HEK293 (cell line): ENCODE measurements at regions not wholly inside any gene's neighbourhood (a gene's known extent, or its start where the extent isn't known, plus 50 kb on each side); places are given as distances from the start of the nearest gene placed in this dataset.

Experiments
- CTCF ChIA-PET: fragments of 350-600 bp; formaldehyde crosslinking; extraction: SDS; loops from one replicate; lab custom pipeline; 2021; ENCODE audit warnings: antibody characterized with exemption; lab: Yijun Ruan, JAX
- POLR2A ChIA-PET: fragments of 300-600 bp; formaldehyde crosslinking; extraction: SDS; loops from one replicate; lab custom pipeline; 2020; ENCODE audit warnings: antibody characterized with exemption, inconsistent platforms; lab: Yijun Ruan, JAX
- H3K27ac ChIP-seq: fragments of 200-500 bp; sonication (Bioruptor generic); 2 replicates; pipeline ENCODE4 v1.5.1; 2014; ENCODE audit warnings: low read depth, low read length, control low read depth, inconsistent platforms; ENCODE audit errors: extremely low read depth
- H3K36me3 ChIP-seq, 2 experiments: fragments of 200-500 bp in 1 of 2; sonication (Bioruptor generic) in 1 of 2; 1 replicate in 1 of 2; 2 replicates in 1 of 2; pipeline ENCODE4 v1.5.1; 2014 to 2017; ENCODE audit warnings: inconsistent platforms in 2 of 2, low read length in 2 of 2; ENCODE audit not compliant: control insufficient read depth in 2 of 2, insufficient read depth in 1 of 2
- H3K4me1 ChIP-seq: fragments of 200-500 bp; sonication (Bioruptor generic); 2 replicates; pipeline ENCODE4 v1.5.1; 2014; ENCODE audit warnings: mild to moderate bottlenecking, low read length, inconsistent platforms; ENCODE audit not compliant: control insufficient read depth, insufficient read depth
- H3K4me3 ChIP-seq: 2 replicates; pipeline ENCODE4 v1.5.1; 2011; ENCODE audit warnings: low read depth, mild to moderate bottlenecking, control low read depth, low read length, moderate library complexity
- H3K9me3 ChIP-seq: fragments of 200-500 bp; sonication (Bioruptor generic); 2 replicates; pipeline ENCODE4 v1.5.1; 2014; ENCODE audit warnings: low read depth, low read length, inconsistent platforms; ENCODE audit not compliant: control insufficient read depth, insufficient read depth
- GFI1B ChIP-seq: fragments of 450-650 bp; formaldehyde crosslinking; IDR thresholded peaks from 2 replicates; pipeline ENCODE4 v1.5.1; 2016; ENCODE audit warnings: missing biosample characterization, missing genetic modification characterization
- KLF9 ChIP-seq: fragments of 450-650 bp; formaldehyde crosslinking; IDR thresholded peaks from 2 replicates; pipeline ENCODE4 v1.5.1; 2016; ENCODE audit warnings: missing biosample characterization, missing genetic modification characterization, low read depth
- MZF1 ChIP-seq: fragments of 450-650 bp; formaldehyde crosslinking; IDR thresholded peaks from 2 replicates; pipeline ENCODE4 v1.5.1; 2017; ENCODE audit warnings: missing biosample characterization, missing genetic modification characterization, borderline replicate concordance
- ZBTB10 ChIP-seq: fragments of 450-650 bp; formaldehyde crosslinking; IDR thresholded peaks from 2 replicates; pipeline ENCODE4 v1.5.1; 2016; ENCODE audit warnings: missing biosample characterization, missing genetic modification characterization
- ZBTB17 ChIP-seq: fragments of 450-650 bp; formaldehyde crosslinking; IDR thresholded peaks from 2 replicates; pipeline ENCODE4 v1.5.1; 2016; ENCODE audit warnings: missing biosample characterization, missing genetic modification characterization
- ZNF10 ChIP-seq: fragments of 450-650 bp; formaldehyde crosslinking; IDR thresholded peaks from 2 replicates; pipeline ENCODE4 v1.5.1; 2017; ENCODE audit warnings: missing biosample characterization, missing genetic modification characterization
- ZNF132 ChIP-seq: fragments of 450-650 bp; formaldehyde crosslinking; IDR thresholded peaks from 2 replicates; pipeline ENCODE4 v1.5.1; 2017; ENCODE audit warnings: missing biosample characterization, missing genetic modification characterization, borderline replicate concordance
- ZNF155 ChIP-seq: fragments of 450-650 bp; formaldehyde crosslinking; IDR thresholded peaks from 2 replicates; pipeline ENCODE4 v1.5.1; 2016; ENCODE audit warnings: missing biosample characterization, missing genetic modification characterization
- ZNF26 ChIP-seq: fragments of 450-650 bp; formaldehyde crosslinking; IDR thresholded peaks from 2 replicates; pipeline ENCODE4 v1.5.1; 2016; ENCODE audit warnings: missing biosample characterization, missing genetic modification characterization
- ZNF311 ChIP-seq: fragments of 450-650 bp; formaldehyde crosslinking; IDR thresholded peaks from 2 replicates; pipeline ENCODE4 v1.5.1; 2017; ENCODE audit warnings: missing biosample characterization, missing genetic modification characterization, borderline replicate concordance
- ZNF404 ChIP-seq: fragments of 450-650 bp; formaldehyde crosslinking; IDR thresholded peaks from 2 replicates; pipeline ENCODE4 v1.5.1; 2017; ENCODE audit warnings: missing biosample characterization, missing genetic modification characterization
- ZNF416 ChIP-seq: fragments of 450-650 bp; formaldehyde crosslinking; IDR thresholded peaks from 2 replicates; pipeline ENCODE4 v1.5.1; 2016; ENCODE audit warnings: missing biosample characterization, missing genetic modification characterization
- ZNF510 ChIP-seq: fragments of 450-650 bp; formaldehyde crosslinking; IDR thresholded peaks from 2 replicates; pipeline ENCODE4 v1.5.1; 2018; ENCODE audit warnings: mild to moderate bottlenecking, missing genetic modification characterization, missing biosample characterization; ENCODE audit not compliant: insufficient replicate concordance
- ZNF558 ChIP-seq: fragments of 450-650 bp; formaldehyde crosslinking; IDR thresholded peaks from 2 replicates; pipeline ENCODE4 v1.5.1; 2016; ENCODE audit warnings: missing biosample characterization, missing genetic modification characterization
- ZNF571 ChIP-seq: fragments of 450-650 bp; formaldehyde crosslinking; IDR thresholded peaks from 2 replicates; pipeline ENCODE4 v1.5.0; 2017; ENCODE audit warnings: missing biosample characterization, missing genetic modification characterization
- ZNF600 ChIP-seq: fragments of 450-650 bp; formaldehyde crosslinking; IDR thresholded peaks from 2 replicates; pipeline ENCODE4 v1.5.1; 2016; ENCODE audit warnings: missing biosample characterization, missing genetic modification characterization
- ZNF621 ChIP-seq: fragments of 450-650 bp; formaldehyde crosslinking; IDR thresholded peaks from 2 replicates; pipeline ENCODE4 v1.5.1; 2017; ENCODE audit warnings: missing biosample characterization, missing genetic modification characterization
- ZNF792 ChIP-seq: fragments of 450-650 bp; formaldehyde crosslinking; IDR thresholded peaks from 2 replicates; pipeline ENCODE4 v1.5.1; 2016; ENCODE audit warnings: missing biosample characterization, missing genetic modification characterization
- ZSCAN23 ChIP-seq: fragments of 450-650 bp; formaldehyde crosslinking; IDR thresholded peaks from 2 replicates; pipeline ENCODE4 v1.5.1; 2016; ENCODE audit warnings: missing biosample characterization, missing genetic modification characterization
- TF ChIP-seq, protein P1 (sequence below): fragments of 450-650 bp; formaldehyde crosslinking; IDR thresholded peaks from 2 replicates; pipeline ENCODE4 v1.5.1; 2016; ENCODE audit warnings: missing biosample characterization, missing genetic modification characterization, borderline replicate concordance
- TF ChIP-seq, protein P2 (sequence below): fragments of 450-650 bp; formaldehyde crosslinking; IDR thresholded peaks from 2 replicates; pipeline ENCODE4 v1.5.1; 2016; ENCODE audit warnings: missing biosample characterization, missing genetic modification characterization
- TF ChIP-seq, protein P3 (sequence below): fragments of 450-650 bp; formaldehyde crosslinking; IDR thresholded peaks from 2 replicates; pipeline ENCODE4 v1.5.1; 2016; ENCODE audit warnings: missing biosample characterization, missing genetic modification characterization, low read depth

GRCh38 chr10:131816941-131817700 is 83.7 kb upstream of the PPP2R2D start:
- ChIA-PET CTCF (no interaction called here), POLR2A (no interaction called here)
- no peak overlapping the region for H3K27ac ChIP-seq
- H3K36me3 ChIP-seq: no peaks in the 10 kb centered on the region
- TF ChIP-seq ZNF416 (tag by site-specific recombination) (no peak), KLF9 (tag by site-specific recombination) (no peak), ZNF132 (no peak), ZNF26 (tag by site-specific recombination) (no peak), ZNF621 (tag by site-specific recombination) (no peak), ZNF792 (tag by site-specific recombination) (no peak), ZNF600 (no peak), ZNF571 (tag by site-specific recombination) (no peak)
- TF ChIP-seq, protein P1, sequence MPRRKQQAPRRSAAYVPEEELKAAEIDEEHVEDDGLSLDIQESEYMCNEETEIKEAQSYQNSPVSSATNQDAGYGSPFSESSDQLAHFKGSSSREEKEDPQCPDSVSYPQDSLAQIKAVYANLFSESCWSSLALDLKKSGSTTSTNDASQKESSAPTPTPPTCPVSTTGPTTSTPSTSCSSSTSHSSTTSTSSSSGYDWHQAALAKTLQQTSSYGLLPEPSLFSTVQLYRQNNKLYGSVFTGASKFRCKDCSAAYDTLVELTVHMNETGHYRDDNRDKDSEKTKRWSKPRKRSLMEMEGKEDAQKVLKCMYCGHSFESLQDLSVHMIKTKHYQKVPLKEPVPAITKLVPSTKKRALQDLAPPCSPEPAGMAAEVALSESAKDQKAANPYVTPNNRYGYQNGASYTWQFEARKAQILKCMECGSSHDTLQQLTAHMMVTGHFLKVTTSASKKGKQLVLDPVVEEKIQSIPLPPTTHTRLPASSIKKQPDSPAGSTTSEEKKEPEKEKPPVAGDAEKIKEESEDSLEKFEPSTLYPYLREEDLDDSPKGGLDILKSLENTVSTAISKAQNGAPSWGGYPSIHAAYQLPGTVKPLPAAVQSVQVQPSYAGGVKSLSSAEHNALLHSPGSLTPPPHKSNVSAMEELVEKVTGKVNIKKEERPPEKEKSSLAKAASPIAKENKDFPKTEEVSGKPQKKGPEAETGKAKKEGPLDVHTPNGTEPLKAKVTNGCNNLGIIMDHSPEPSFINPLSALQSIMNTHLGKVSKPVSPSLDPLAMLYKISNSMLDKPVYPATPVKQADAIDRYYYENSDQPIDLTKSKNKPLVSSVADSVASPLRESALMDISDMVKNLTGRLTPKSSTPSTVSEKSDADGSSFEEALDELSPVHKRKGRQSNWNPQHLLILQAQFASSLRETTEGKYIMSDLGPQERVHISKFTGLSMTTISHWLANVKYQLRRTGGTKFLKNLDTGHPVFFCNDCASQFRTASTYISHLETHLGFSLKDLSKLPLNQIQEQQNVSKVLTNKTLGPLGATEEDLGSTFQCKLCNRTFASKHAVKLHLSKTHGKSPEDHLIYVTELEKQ: no peak
- no peak overlapping the region for H3K4me3 ChIP-seq
- H3K9me3 ChIP-seq: no peaks in the 10 kb centered on the region
- no peaks in the 10 kb centered on the region for H3K4me1 ChIP-seq

DNA sequence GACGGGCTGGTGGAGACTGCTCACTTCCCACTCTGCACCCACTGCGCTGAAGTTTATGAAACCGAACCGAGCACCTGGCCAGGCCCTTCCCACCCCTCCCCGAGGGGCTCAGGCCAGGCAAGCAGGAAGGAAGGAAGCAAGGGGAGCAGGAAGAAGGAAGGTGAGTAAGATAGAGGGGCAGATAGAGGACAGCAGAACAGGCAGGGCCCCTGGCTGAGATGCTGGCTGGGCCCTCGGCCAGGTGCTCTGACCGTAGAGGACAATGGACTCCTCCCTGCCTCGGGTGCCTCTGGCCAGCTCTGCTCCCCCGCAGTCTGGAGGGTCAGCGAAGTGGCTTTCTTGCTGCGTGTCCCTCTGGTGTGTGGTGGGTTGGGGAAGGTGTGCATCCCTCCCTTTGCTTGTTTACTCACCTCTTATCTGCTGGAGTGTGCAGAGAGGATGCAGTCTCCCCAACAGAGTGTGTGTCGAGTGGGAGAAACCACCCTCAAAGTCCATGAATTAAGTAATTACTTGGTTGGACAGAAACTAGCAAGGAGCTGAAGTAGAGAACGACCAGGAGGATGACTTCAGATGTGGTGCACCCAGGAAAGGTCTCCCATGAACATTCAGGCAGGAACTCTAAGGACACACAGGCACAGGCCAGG is 82.8 kb upstream of the PPP2R2D start:
- H3K4me1 ChIP-seq: no peaks in the 10 kb centered on the region
- H3K27ac ChIP-seq: no peak overlapping the region
- no peaks in the 10 kb centered on the region for H3K36me3 ChIP-seq
- ChIA-PET CTCF (no interaction called here), POLR2A (no interaction called here)
- H3K9me3 ChIP-seq: no peaks in the 10 kb centered on the region
- H3K4me3 ChIP-seq: no peak overlapping the region
- TF ChIP-seq, protein P2, sequence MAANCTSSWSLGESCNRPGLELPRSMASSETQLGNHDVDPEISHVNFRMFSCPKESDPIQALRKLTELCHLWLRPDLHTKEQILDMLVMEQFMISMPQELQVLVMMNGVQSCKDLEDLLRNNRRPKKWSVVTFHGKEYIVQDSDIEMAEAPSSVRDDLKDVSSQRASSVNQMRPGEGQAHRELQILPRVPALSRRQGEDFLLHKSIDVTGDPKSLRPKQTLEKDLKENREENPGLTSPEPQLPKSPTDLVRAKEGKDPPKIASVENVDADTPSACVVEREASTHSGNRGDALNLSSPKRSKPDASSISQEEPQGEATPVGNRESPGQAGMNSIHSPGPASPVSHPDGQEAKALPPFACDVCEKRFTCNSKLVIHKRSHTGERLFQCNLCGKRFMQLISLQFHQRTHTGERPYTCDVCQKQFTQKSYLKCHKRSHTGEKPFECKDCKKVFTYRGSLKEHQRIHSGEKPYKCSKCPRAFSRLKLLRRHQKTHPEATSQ (tag by site-specific recombination): no peak
- TF ChIP-seq ZNF510 (tag by site-specific recombination) (no peak), ZNF155 (tag by site-specific recombination) (no peak), ZSCAN23 (no peak), MZF1 (tag by site-specific recombination) (no peak), ZNF311 (tag by site-specific recombination) (no peak), ZNF404 (tag by site-specific recombination) (no peak), ZBTB10 (no peak), ZNF558 (tag by site-specific recombination) (no peak), ZNF10 (tag by site-specific recombination) (no peak), ZBTB17 (tag by site-specific recombination) (no peak), GFI1B (tag by site-specific recombination) (no peak)
- TF ChIP-seq, protein P3, sequence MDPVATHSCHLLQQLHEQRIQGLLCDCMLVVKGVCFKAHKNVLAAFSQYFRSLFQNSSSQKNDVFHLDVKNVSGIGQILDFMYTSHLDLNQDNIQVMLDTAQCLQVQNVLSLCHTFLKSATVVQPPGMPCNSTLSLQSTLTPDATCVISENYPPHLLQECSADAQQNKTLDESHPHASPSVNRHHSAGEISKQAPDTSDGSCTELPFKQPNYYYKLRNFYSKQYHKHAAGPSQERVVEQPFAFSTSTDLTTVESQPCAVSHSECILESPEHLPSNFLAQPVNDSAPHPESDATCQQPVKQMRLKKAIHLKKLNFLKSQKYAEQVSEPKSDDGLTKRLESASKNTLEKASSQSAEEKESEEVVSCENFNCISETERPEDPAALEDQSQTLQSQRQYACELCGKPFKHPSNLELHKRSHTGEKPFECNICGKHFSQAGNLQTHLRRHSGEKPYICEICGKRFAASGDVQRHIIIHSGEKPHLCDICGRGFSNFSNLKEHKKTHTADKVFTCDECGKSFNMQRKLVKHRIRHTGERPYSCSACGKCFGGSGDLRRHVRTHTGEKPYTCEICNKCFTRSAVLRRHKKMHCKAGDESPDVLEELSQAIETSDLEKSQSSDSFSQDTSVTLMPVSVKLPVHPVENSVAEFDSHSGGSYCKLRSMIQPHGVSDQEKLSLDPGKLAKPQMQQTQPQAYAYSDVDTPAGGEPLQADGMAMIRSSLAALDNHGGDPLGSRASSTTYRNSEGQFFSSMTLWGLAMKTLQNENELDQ (tag by site-specific recombination): no peak
